ENCODE measurements at regions not wholly inside any gene's neighbourhood (a gene's known extent, or its start where the extent isn't known, plus 50 kb on each side); places are given as distances from the start of the nearest gene placed in this dataset.
"Not testable (repeated sequence)": the region's sequence is repeated elsewhere in the genome, so short reads cannot be mapped to it uniquely, and the experiment has no call there.

GRCh38 chr6:144470201-144470600 is 185.1 kb downstream of the UTRN start:
- intact Hi-C loops (cut with micrococcal nuclease); H3K27ac Mint-ChIP-seq; H3K27me3 Mint-ChIP-seq; POLR2A ChIA-PET; H3K9me3 Mint-ChIP-seq; H3K4me3 Mint-ChIP-seq; DNase-seq; H3K36me3 Mint-ChIP-seq; CTCF ChIA-PET: not testable (repeated sequence)
- H3K4me1 Mint-ChIP-seq (ENCODE audit: low read depth): peaks cover 31% of the 10 kb centered on the region

- Mint-ChIP-seq H3K4me1 (ENCODE audit: low read depth) (peaks cover 33% of the 10 kb centered on the region), H3K36me3 (peaks cover 8% of the 10 kb centered on the region), H3K27me3 (no peaks in the 10 kb centered on the region), H3K9me3 (no peaks in the 10 kb centered on the region), H3K4me3 (no peak overlapping the region), H3K27ac (no peak overlapping the region)
- no peak for DNase-seq
- CTCF ChIA-PET: interaction anchor here (3.2 kb wide), 1 partner anchor 10 kb away, joined by 25 read pairs; no protein-coding TSS in a partner anchor
- intact Hi-C loops (cut with micrococcal nuclease): no loop called here
- POLR2A ChIA-PET: interaction anchor here (0.6 kb wide), 1 partner anchor 128 kb away, joined by 3 read pairs; no protein-coding TSS in a partner anchor
These were observed 186.9 kb downstream of the UTRN start for GRCh38 chr6:144471986-144472385.

- CTCF ChIA-PET: interaction anchor here (3.2 kb wide), 1 partner anchor 7 kb away, joined by 25 read pairs; no protein-coding TSS in a partner anchor
- Mint-ChIP-seq H3K4me1 (ENCODE audit: low read depth) (peaks cover 12% of the 10 kb centered on the region), H3K4me3 (no peak overlapping the region), H3K27ac (no peak overlapping the region), H3K36me3 (peaks cover 6% of the 10 kb centered on the region), H3K9me3 (no peaks in the 10 kb centered on the region), H3K27me3 (no peaks in the 10 kb centered on the region)
- POLR2A ChIA-PET: no interaction called here
- intact Hi-C loops (cut with micrococcal nuclease): no loop called here
- DNase-seq: no peak
These were observed 189.2 kb downstream of the UTRN start for GRCh38 chr6:144474290-144474689.

GRCh38 chr6:144474904-144475303 is 189.8 kb downstream of the UTRN start:
- no peaks in the 10 kb centered on the region for H3K9me3 Mint-ChIP-seq
- no peak overlapping the region for H3K4me3 Mint-ChIP-seq
- no peaks in the 10 kb centered on the region for H3K27me3 Mint-ChIP-seq
- ChIA-PET POLR2A (no interaction called here), CTCF (interaction anchor here (0.6 kb wide), 1 partner anchor 490 kb away, joined by 3 read pairs; no protein-coding TSS in a partner anchor)
- H3K4me1 Mint-ChIP-seq (ENCODE audit: low read depth): peaks cover 8% of the 10 kb centered on the region
- H3K36me3 Mint-ChIP-seq: peaks cover 8% of the 10 kb centered on the region
- intact Hi-C loops (cut with micrococcal nuclease): no loop called here
- DNase-seq: no peak
- peak overlapping the region; percentile 4 for H3K27ac Mint-ChIP-seq

- Mint-ChIP-seq H3K36me3 (peaks cover 9% of the 10 kb centered on the region), H3K9me3 (no peaks in the 10 kb centered on the region), H3K27me3 (no peaks in the 10 kb centered on the region), H3K27ac (peak overlapping the region; percentile 4), H3K4me3 (no peak overlapping the region), H3K4me1 (ENCODE audit: low read depth) (peaks cover 8% of the 10 kb centered on the region)
- intact Hi-C loops (cut with micrococcal nuclease): no loop called here
- CTCF ChIA-PET: interaction anchor here (0.6 kb wide), 1 partner anchor 491 kb away, joined by 3 read pairs; no protein-coding TSS in a partner anchor
- POLR2A ChIA-PET: no interaction called here
- DNase-seq: no peak
These were observed 190.3 kb downstream of the UTRN start for GRCh38 chr6:144475411-144475810.

GRCh38 chr6:144476286-144476685 is 191.2 kb downstream of the UTRN start:
- no peaks in the 10 kb centered on the region for H3K9me3 Mint-ChIP-seq
- H3K4me1 Mint-ChIP-seq (ENCODE audit: low read depth): peaks cover 8% of the 10 kb centered on the region
- no peak for DNase-seq
- peaks cover 9% of the 10 kb centered on the region for H3K36me3 Mint-ChIP-seq
- ChIA-PET CTCF (interaction anchor here (1.0 kb wide), 1 partner anchor 191 kb away, joined by 4 read pairs; no protein-coding TSS in a partner anchor), POLR2A (no interaction called here)
- H3K27ac Mint-ChIP-seq: no peak overlapping the region
- intact Hi-C loops (cut with micrococcal nuclease): no loop called here
- H3K27me3 Mint-ChIP-seq: no peaks in the 10 kb centered on the region
- H3K4me3 Mint-ChIP-seq: no peak overlapping the region

- ChIA-PET POLR2A (no interaction called here), CTCF (no interaction called here)
- H3K9me3 Mint-ChIP-seq: no peaks in the 10 kb centered on the region
- H3K4me3 Mint-ChIP-seq: no peak overlapping the region
- peaks cover 8% of the 10 kb centered on the region for H3K36me3 Mint-ChIP-seq
- no peak for DNase-seq
- H3K27me3 Mint-ChIP-seq: no peaks in the 10 kb centered on the region
- H3K27ac Mint-ChIP-seq: no peak overlapping the region
- intact Hi-C loops (cut with micrococcal nuclease): no loop called here
- H3K4me1 Mint-ChIP-seq (ENCODE audit: low read depth): peaks cover 8% of the 10 kb centered on the region
These were observed 192.3 kb downstream of the UTRN start for GRCh38 chr6:144477396-144477795.

GRCh38 chr6:144477856-144478255 is 192.7 kb downstream of the UTRN start:
- ChIA-PET POLR2A (no interaction called here), CTCF (interaction anchor here (1.1 kb wide), 1 partner anchor 257 kb away, joined by 4 read pairs; no protein-coding TSS in a partner anchor)
- intact Hi-C loops (cut with micrococcal nuclease): no loop called here
- Mint-ChIP-seq H3K27me3 (no peaks in the 10 kb centered on the region), H3K36me3 (peaks cover 12% of the 10 kb centered on the region), H3K4me1 (ENCODE audit: low read depth) (peaks cover 12% of the 10 kb centered on the region), H3K4me3 (no peak overlapping the region), H3K9me3 (no peaks in the 10 kb centered on the region), H3K27ac (no peak overlapping the region)
- no peak for DNase-seq

GRCh38 chr6:144478483-144478882 is 193.3 kb downstream of the UTRN start:
- DNase-seq: no peak
- Mint-ChIP-seq H3K4me1 (ENCODE audit: low read depth) (peaks cover 15% of the 10 kb centered on the region), H3K9me3 (no peaks in the 10 kb centered on the region), H3K4me3 (no peak overlapping the region), H3K27ac (peak overlapping the region; percentile 24), H3K27me3 (no peaks in the 10 kb centered on the region), H3K36me3 (peaks cover 12% of the 10 kb centered on the region)
- ChIA-PET POLR2A (no interaction called here), CTCF (interaction anchor here (1.1 kb wide), 1 partner anchor 258 kb away, joined by 4 read pairs; no protein-coding TSS in a partner anchor)
- intact Hi-C loops (cut with micrococcal nuclease): no loop called here

- POLR2A ChIA-PET: no interaction called here
- H3K4me1 Mint-ChIP-seq (ENCODE audit: low read depth): peaks cover 15% of the 10 kb centered on the region
- no peak overlapping the region for H3K27ac Mint-ChIP-seq
- no peak overlapping the region for H3K4me3 Mint-ChIP-seq
- no peaks in the 10 kb centered on the region for H3K9me3 Mint-ChIP-seq
- CTCF ChIA-PET: interaction anchor here (0.6 to 3.8 kb wide), 6 partner anchors 7 to 375 kb away, joined by 3 to 35 read pairs (median 15); no protein-coding TSS in a partner anchor
- H3K27me3 Mint-ChIP-seq: no peaks in the 10 kb centered on the region
- intact Hi-C loops (cut with micrococcal nuclease): no loop called here
- H3K36me3 Mint-ChIP-seq: peaks cover 12% of the 10 kb centered on the region
- DNase-seq: no peak
These were observed 194.9 kb downstream of the UTRN start for GRCh38 chr6:144479991-144480390.

GRCh38 chr6:144480473-144480872 is 195.3 kb downstream of the UTRN start:
- Mint-ChIP-seq H3K27ac (no peak overlapping the region), H3K4me3 (no peak overlapping the region), H3K9me3 (no peaks in the 10 kb centered on the region), H3K4me1 (ENCODE audit: low read depth) (peaks cover 15% of the 10 kb centered on the region), H3K36me3 (peaks cover 16% of the 10 kb centered on the region), H3K27me3 (no peaks in the 10 kb centered on the region)
- DNase-seq: no peak
- intact Hi-C loops (cut with micrococcal nuclease): no loop called here
- ChIA-PET CTCF (interaction anchor here (0.6 to 3.8 kb wide), 10 partner anchors 8 to 1717 kb away, joined by 3 to 38 read pairs (median 12); no protein-coding TSS in a partner anchor), POLR2A (no interaction called here)

- CTCF ChIA-PET: interaction anchor here (0.6 to 3.8 kb wide), 24 partner anchors 8 to 382 kb away, joined by 3 to 38 read pairs (median 4); partner anchors contain the start of gene UTRN
- peaks cover 10% of the 10 kb centered on the region for H3K4me1 Mint-ChIP-seq (ENCODE audit: low read depth)
- no peaks in the 10 kb centered on the region for H3K9me3 Mint-ChIP-seq
- intact Hi-C loops (cut with micrococcal nuclease): no loop called here
- H3K36me3 Mint-ChIP-seq: peaks cover 18% of the 10 kb centered on the region
- POLR2A ChIA-PET: no interaction called here
- no peak overlapping the region for H3K4me3 Mint-ChIP-seq
- no peak overlapping the region for H3K27ac Mint-ChIP-seq
- DNase-seq: no peak
- H3K27me3 Mint-ChIP-seq: no peaks in the 10 kb centered on the region
These were observed 196.4 kb downstream of the UTRN start for GRCh38 chr6:144481527-144481926.

GRCh38 chr6:144482142-144482541 is 197.0 kb downstream of the UTRN start:
- H3K27ac Mint-ChIP-seq: no peak overlapping the region
- H3K4me3 Mint-ChIP-seq: no peak overlapping the region
- H3K9me3 Mint-ChIP-seq: no peaks in the 10 kb centered on the region
- peak; percentile 83 for DNase-seq
- no peaks in the 10 kb centered on the region for H3K27me3 Mint-ChIP-seq
- CTCF ChIA-PET: interaction anchor here (0.7 to 3.8 kb wide), 34 partner anchors 8 to 523 kb away, joined by 3 to 38 read pairs (median 4); partner anchors contain the start of gene UTRN
- peaks cover 17% of the 10 kb centered on the region for H3K36me3 Mint-ChIP-seq
- intact Hi-C loops (cut with micrococcal nuclease): loop anchor here (1.0 to 2.0 kb wide), 4 partner anchors 198 to 377 kb away; no protein-coding TSS in a partner anchor
- H3K4me1 Mint-ChIP-seq (ENCODE audit: low read depth): peaks cover 10% of the 10 kb centered on the region
- POLR2A ChIA-PET: no interaction called here

Data from activated CD4-positive, alpha-beta memory T cell treated with anti-CD3 and anti-CD28 coated beads for 36 hours (primary cell).